ENCODE measurements at regions not wholly inside any gene's neighbourhood (a gene's known extent, or its start where the extent isn't known, plus 50 kb on each side); places are given as distances from the start of the nearest gene placed in this dataset.

GRCh38 chr9:20209391-20210340 is 412.6 kb downstream of the MLLT3 start:
- Mint-ChIP-seq H3K4me3 (no peak overlapping the region), H3K27ac (ENCODE audit: unreplicated experiment) (peak overlapping the region; percentile 4), H3K36me3 (ENCODE audit: low read depth) (no peaks in the 10 kb centered on the region), H3K27me3 (ENCODE audit: low read depth) (no peaks in the 10 kb centered on the region), H3K9me3 (no peaks in the 10 kb centered on the region), H3K4me1 (no peaks in the 10 kb centered on the region)
- DNase-seq (ENCODE audit: low read depth, low spot score), result no peak
- no peak for TF ChIP-seq CTCF (conservative IDR thresholded peaks at IDR 0.05)

DNA sequence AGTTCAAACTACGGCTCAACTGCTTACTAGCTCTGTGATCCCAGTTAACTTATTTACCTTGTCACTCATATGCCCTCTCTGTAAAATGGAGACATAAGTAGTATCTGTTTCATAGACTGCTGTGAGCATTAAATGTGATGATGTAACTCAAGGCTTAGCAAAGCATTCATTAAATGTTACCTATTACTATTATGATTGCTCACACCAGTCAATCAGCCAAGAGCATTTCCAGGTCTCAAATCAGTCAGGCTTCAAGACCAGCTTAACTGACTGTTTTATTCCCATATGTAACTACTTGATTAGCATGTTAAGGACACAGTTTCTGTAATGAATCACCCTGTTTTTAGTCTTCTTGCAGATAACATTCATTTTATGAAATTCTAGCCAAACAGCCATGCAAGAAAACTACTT is 413.3 kb downstream of the MLLT3 start:
- DNase-seq (ENCODE audit: low read depth, low spot score), result no peak
- Mint-ChIP-seq H3K27ac (ENCODE audit: unreplicated experiment) (no peak overlapping the region), H3K36me3 (ENCODE audit: low read depth) (no peaks in the 10 kb centered on the region), H3K9me3 (no peaks in the 10 kb centered on the region), H3K27me3 (ENCODE audit: low read depth) (no peaks in the 10 kb centered on the region), H3K4me3 (no peak overlapping the region), H3K4me1 (no peaks in the 10 kb centered on the region)
- TF ChIP-seq CTCF (conservative IDR thresholded peaks at IDR 0.05), result no peak

- Mint-ChIP-seq H3K4me3 (no peak overlapping the region), H3K27ac (ENCODE audit: unreplicated experiment) (no peak overlapping the region), H3K4me1 (no peaks in the 10 kb centered on the region)
Observed at GRCh38 chr9:20208226-20208625, 414.1 kb downstream of the MLLT3 start.

DNA sequence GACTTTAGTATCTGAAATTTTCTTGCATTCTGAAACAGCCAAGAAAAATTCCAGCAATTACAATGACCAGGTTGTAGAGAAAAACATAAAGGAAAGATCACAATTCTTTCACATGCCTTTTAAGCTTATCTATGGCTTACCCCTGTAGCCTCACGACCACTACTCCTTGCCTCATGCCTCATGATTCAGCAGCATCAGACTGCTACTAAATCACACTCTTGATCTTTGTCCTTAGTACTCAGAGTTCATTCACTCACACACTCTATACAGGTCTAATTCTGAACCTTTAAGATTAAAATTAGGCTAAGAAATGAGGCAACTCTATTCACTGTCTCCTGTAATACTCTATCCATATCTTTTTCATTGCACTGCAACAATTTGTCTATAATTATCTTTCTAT is 415.1 kb downstream of the MLLT3 start:
- H3K27ac Mint-ChIP-seq (ENCODE audit: unreplicated experiment), result no peak overlapping the region
- no peak overlapping the region for H3K4me3 Mint-ChIP-seq
- H3K27me3 Mint-ChIP-seq (ENCODE audit: low read depth), result no peaks in the 10 kb centered on the region
- no peaks in the 10 kb centered on the region for H3K9me3 Mint-ChIP-seq
- DNase-seq (ENCODE audit: low read depth, low spot score), result no peak
- TF ChIP-seq CTCF (conservative IDR thresholded peaks at IDR 0.05), result no peak
- peaks cover 5% of the 10 kb centered on the region for H3K4me1 Mint-ChIP-seq
- H3K36me3 Mint-ChIP-seq (ENCODE audit: low read depth), result no peaks in the 10 kb centered on the region

More at GRCh38 chr9:20208226-20208625, 414.1 kb downstream of the MLLT3 start:
- Mint-ChIP-seq H3K36me3 (ENCODE audit: low read depth) (no peaks in the 10 kb centered on the region), H3K27me3 (ENCODE audit: low read depth) (no peaks in the 10 kb centered on the region), H3K9me3 (no peaks in the 10 kb centered on the region)
- DNase-seq (ENCODE audit: low read depth, low spot score), result no peak
- TF ChIP-seq CTCF (conservative IDR thresholded peaks at IDR 0.05), result no peak

- no peaks in the 10 kb centered on the region for H3K36me3 Mint-ChIP-seq (ENCODE audit: low read depth)
- peaks cover 11% of the 10 kb centered on the region for H3K4me1 Mint-ChIP-seq
- TF ChIP-seq CTCF (conservative IDR thresholded peaks at IDR 0.05), result no peak
- no peak overlapping the region for H3K4me3 Mint-ChIP-seq
- DNase-seq (ENCODE audit: low read depth, low spot score), result no peak
- no peaks in the 10 kb centered on the region for H3K9me3 Mint-ChIP-seq
- no peak overlapping the region for H3K27ac Mint-ChIP-seq (ENCODE audit: unreplicated experiment)
- H3K27me3 Mint-ChIP-seq (ENCODE audit: low read depth), result no peaks in the 10 kb centered on the region
Observed at GRCh38 chr9:20205821-20206220, 416.5 kb downstream of the MLLT3 start.
